ENCODE measurements at regions not wholly inside any gene's neighbourhood (a gene's known extent, or its start where the extent isn't known, plus 50 kb on each side); places are given as distances from the start of the nearest gene placed in this dataset.

GRCh38 chr11:11039208-11039965, 181.5 kb upstream of the ZBED5 start:
- DNase-seq (ENCODE audit: low spot score) = no peak

- DNase-seq (ENCODE audit: low spot score) = no peak
Measured at GRCh38 chr11:11038782-11039181, 180.9 kb upstream of the ZBED5 start.

- no peak for DNase-seq (ENCODE audit: low spot score)
Measured at GRCh38 chr11:11038352-11038751, 180.5 kb upstream of the ZBED5 start.

- DNase-seq (ENCODE audit: low spot score) = no peak
Measured at GRCh38 chr11:11036848-11037732, 179.2 kb upstream of the ZBED5 start.

- DNase-seq (ENCODE audit: low spot score) = no peak
Measured at GRCh38 chr11:11036185-11036847, 178.5 kb upstream of the ZBED5 start.

- no peak for DNase-seq (ENCODE audit: low spot score)
Measured at GRCh38 chr11:11035331-11035730, 177.5 kb upstream of the ZBED5 start.

- DNase-seq (ENCODE audit: low spot score) = no peak
Measured at GRCh38 chr11:11034476-11034875, 176.6 kb upstream of the ZBED5 start.

GRCh38 chr11:11032066-11032465, 174.2 kb upstream of the ZBED5 start:
- DNase-seq (ENCODE audit: low spot score) = no peak

- DNase-seq (ENCODE audit: low spot score) = no peak
Measured at GRCh38 chr11:11029027-11029426, 171.2 kb upstream of the ZBED5 start.

- DNase-seq (ENCODE audit: low spot score) = no peak
Measured at GRCh38 chr11:11028017-11028692, 170.3 kb upstream of the ZBED5 start.

- peak; percentile 58 for DNase-seq (ENCODE audit: low spot score)
Measured at GRCh38 chr11:11027288-11027687, 169.4 kb upstream of the ZBED5 start.

GRCh38 chr11:11025087-11025486, 167.2 kb upstream of the ZBED5 start:
- no peak for DNase-seq (ENCODE audit: low spot score)

GRCh38 chr11:11022125-11022730, 164.4 kb upstream of the ZBED5 start:
- no peak for DNase-seq (ENCODE audit: low spot score)

GRCh38 chr11:11021563-11021962, 163.7 kb upstream of the ZBED5 start:
- no peak for DNase-seq (ENCODE audit: low spot score)

GRCh38 chr11:11020747-11021149, 162.9 kb upstream of the ZBED5 start:
- no peak for DNase-seq (ENCODE audit: low spot score)

GRCh38 chr11:11020219-11020726, 162.4 kb upstream of the ZBED5 start:
- DNase-seq (ENCODE audit: low spot score) = no peak

GRCh38 chr11:11016943-11017342, 159.1 kb upstream of the ZBED5 start:
- no peak for DNase-seq (ENCODE audit: low spot score)

GRCh38 chr11:11016068-11016467, 158.2 kb upstream of the ZBED5 start:
- DNase-seq (ENCODE audit: low spot score) = no peak

GRCh38 chr11:11011617-11012016, 153.8 kb upstream of the ZBED5 start:
- no peak for DNase-seq (ENCODE audit: low spot score)

- peak; percentile 25 for DNase-seq (ENCODE audit: low spot score)
Measured at GRCh38 chr11:11010624-11011127, 152.8 kb upstream of the ZBED5 start.

- DNase-seq (ENCODE audit: low spot score) = no peak
Measured at GRCh38 chr11:11009179-11009578, 151.3 kb upstream of the ZBED5 start.
